ENCODE measurements at regions not wholly inside any gene's neighbourhood (a gene's known extent, or its start where the extent isn't known, plus 50 kb on each side); places are given as distances from the start of the nearest gene placed in this dataset.
"Not testable (repeated sequence)": the region's sequence is repeated elsewhere in the genome, so short reads cannot be mapped to it uniquely, and the experiment has no call there.

DNA sequence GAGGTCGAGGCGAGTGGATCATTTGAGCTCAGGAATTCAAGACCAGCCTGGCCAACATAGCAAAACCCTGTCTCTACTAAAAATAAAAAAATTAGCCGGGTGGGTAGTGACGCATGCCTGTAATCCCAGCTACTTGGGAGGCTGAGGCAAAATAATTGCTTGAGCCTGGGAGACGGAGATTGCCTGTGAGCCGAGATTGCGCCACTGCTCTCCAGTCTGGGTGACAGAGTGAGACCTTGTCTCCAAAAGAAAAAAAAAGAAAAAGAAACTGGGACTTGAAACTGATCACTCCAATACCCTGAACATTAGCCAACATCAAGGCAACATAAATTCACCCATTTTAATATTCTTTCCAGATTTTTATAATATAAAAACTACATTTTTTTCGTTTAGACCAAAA is 874.6 kb upstream of the MBL2 start:
- DNase-seq, result not testable (repeated sequence)

- DNase-seq, result no peak
Observed at GRCh38 chr10:53646525-53646924, 873.9 kb upstream of the MBL2 start.

GRCh38 chr10:53645951-53646350 is 873.4 kb upstream of the MBL2 start:
- DNase-seq, result no peak

DNA sequence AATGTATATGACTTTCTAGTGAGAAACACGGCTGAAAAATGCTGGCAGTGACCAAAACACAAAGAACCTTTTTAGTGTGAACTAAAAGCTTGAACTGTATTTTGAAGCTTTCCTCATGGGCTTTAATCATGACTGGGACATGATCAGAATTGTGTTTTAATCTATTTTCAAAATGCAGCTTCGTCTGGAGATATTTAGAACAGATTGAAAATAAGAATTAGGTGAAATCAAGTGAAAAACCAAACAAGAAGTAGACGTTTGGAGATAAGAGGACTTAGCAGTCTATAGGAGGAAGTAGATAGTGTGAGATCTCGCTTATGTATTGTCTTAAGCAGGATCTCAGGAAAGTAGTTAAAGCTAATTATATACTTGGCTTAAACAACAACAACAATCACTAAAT is 865.4 kb upstream of the MBL2 start:
- DNase-seq, result no peak

GRCh38 chr10:53624722-53625121 is 852.1 kb upstream of the MBL2 start:
- DNase-seq, result no peak

GRCh38 chr10:53622201-53622600 is 849.6 kb upstream of the MBL2 start:
- DNase-seq, result no peak

DNA sequence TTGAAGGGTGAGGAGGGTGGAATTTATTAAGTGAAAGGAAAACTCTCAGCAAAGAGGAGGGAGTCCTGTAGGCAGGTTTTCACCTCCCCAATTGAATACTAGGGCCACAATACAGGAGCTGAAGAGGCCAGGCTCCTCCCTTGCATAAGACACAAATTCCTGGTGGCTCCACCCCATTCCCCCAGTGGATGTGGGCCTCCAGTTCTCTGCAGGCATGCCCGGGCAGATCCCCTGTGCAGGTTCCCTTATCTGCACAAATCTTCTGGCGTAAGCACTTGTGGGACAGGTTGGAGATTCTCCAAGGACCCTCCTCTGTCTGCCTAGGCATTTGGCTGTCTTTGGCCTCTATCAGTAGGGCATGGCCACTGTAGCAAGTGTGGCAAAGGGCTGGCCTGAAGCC is 847.1 kb upstream of the MBL2 start:
- DNase-seq, result no peak

- no peak for DNase-seq
Observed at GRCh38 chr10:53607691-53608090, 835.1 kb upstream of the MBL2 start.

DNA sequence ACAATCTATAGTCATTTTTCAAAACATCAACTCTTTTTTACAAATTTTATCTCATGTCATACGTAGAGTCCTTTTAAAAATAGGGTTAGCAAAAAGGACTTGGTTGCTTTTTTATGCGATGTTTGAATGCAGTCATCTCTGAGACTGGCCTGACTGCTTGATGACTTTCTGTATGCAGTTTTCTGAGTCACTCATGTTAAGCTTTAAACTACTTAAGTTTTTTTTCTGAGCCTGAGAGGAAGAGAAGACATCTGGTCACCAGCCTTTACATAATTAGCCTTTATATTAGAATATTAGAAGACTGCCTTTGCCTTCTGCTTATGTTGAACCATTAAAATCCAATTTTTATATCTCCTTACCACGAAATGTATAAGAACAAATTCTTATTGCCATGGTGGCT is 834.4 kb upstream of the MBL2 start:
- no peak for DNase-seq

GRCh38 chr10:53601260-53601875 is 828.8 kb upstream of the MBL2 start:
- no peak for DNase-seq

DNA sequence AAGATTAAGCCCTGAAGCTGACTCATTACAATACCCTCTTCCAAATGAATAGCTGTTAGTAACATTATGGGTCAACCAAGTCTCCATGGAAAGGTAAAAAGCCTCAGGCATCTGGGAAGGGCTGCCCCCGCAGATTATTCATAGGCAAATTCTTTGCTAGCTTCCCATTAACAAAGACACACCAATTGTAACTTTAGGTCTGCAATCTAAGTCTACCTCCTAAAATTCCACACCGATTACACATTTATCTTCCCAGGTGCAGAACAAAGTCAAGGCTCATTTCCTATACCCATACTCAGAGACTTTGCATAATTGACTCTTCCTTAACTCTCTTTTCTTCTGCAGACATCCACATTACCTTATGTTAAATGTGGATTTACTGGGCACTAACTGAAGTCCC is 826.3 kb upstream of the MBL2 start:
- DNase-seq, result no peak

DNA sequence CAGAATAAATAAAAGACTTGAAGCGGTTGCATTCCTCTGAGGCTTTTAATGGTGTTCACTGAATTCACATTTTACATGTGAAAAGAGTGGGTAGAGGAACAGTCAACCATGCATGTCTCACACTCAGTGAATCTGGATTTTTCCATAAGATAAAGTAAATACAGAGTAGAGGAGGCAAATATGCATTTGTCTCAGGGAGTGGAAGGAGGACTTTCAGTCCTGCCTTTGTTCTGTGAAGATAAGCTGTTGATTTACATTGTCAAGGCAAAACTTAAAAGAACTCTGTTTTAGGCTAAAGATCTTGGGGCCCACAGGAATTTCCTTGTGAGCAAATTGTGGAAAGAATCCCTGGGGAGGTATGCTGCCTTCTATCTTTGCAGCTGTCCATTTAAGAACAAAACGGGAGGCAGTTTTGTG is 825.3 kb upstream of the MBL2 start:
- DNase-seq, result no peak

GRCh38 chr10:53580465-53580864 is 807.9 kb upstream of the MBL2 start:
- no peak for DNase-seq

- DNase-seq, result no peak
Observed at GRCh38 chr10:53579773-53580172, 807.2 kb upstream of the MBL2 start.

- DNase-seq, result no peak
Observed at GRCh38 chr10:53574024-53574423, 801.4 kb upstream of the MBL2 start.

DNA sequence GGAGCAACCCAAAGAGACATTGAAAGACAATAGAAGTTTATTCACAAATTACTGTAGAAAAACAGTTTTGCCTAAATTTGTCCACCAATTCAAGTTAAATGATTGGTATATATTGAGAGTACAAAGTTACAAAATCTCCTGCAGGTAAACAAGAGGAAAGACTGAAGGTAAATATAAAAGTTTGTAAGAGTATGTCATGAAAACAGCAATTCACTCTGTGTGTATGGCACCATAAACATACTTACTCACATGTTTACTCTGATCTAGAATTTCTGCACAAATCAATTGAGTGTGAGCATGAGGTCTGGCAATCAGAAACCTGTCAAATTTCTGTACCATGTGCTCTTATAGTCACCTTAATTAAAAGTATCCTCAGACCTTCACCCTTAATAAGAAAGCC is 800.9 kb upstream of the MBL2 start:
- DNase-seq, result no peak

GRCh38 chr10:53572799-53573198 is 800.2 kb upstream of the MBL2 start:
- no peak for DNase-seq

- DNase-seq, result no peak
Observed at GRCh38 chr10:53570221-53570620, 797.6 kb upstream of the MBL2 start.

DNA sequence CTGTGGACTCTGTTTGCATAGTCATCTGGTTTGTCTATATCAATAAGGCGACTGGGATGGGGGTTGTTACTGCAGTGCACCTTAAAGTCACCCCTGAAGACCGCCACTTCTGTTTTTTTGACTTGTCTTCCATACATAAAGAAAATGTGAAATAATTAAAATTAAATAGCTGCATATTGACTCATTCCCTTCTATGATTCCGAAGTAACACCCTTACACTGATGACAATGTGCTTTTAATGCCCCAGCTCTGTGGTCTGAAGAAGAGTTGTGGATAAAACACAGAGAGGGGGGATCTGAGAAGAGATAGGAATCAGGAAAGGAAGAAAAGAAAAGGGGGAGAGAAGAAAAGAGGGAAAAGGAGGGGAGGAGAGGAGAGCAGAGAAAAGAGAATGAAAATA is 796.9 kb upstream of the MBL2 start:
- DNase-seq, result no peak

GRCh38 chr10:53548664-53549063 is 776.1 kb upstream of the MBL2 start:
- DNase-seq, result no peak

DNA sequence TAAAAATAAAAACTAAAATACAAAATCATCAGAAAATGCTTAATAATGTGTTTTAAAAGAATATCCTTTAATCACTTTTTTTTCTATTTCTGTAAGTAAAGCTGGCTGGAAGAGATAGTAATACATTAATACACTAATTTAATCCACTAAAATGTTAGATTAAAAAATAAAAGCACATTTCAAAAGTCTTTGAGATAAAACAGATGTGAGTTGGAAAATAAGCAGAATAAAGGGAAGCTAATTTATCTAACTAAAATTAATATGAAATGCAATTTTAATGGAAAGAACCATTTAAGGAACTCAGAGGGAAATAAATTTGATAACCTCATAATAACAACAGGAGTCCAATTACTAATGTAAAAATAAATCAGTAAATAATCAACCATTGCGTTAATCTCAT is 774.8 kb upstream of the MBL2 start:
- no peak for DNase-seq

- no peak for DNase-seq
Observed at GRCh38 chr10:53543410-53543809, 770.8 kb upstream of the MBL2 start.

- DNase-seq, result no peak
Observed at GRCh38 chr10:53537508-53537907, 764.9 kb upstream of the MBL2 start.

GRCh38 chr10:53536322-53536721 is 763.7 kb upstream of the MBL2 start:
- no peak for DNase-seq

GRCh38 chr10:53534428-53534827 is 761.8 kb upstream of the MBL2 start:
- no peak for DNase-seq

- DNase-seq, result no peak
Observed at GRCh38 chr10:53528974-53529373, 756.4 kb upstream of the MBL2 start.
